Amniotic epithelial cell (primary cell): ENCODE measurements at regions not wholly inside any gene's neighbourhood (a gene's known extent, or its start where the extent isn't known, plus 50 kb on each side); places are given as distances from the start of the nearest gene placed in this dataset.

Source experiments
- DNase-seq: peaks from one replicate; pipeline ENCODE4 v3.0.0-alpha.2; 2010; ENCODE audit warnings: low read depth

DNA sequence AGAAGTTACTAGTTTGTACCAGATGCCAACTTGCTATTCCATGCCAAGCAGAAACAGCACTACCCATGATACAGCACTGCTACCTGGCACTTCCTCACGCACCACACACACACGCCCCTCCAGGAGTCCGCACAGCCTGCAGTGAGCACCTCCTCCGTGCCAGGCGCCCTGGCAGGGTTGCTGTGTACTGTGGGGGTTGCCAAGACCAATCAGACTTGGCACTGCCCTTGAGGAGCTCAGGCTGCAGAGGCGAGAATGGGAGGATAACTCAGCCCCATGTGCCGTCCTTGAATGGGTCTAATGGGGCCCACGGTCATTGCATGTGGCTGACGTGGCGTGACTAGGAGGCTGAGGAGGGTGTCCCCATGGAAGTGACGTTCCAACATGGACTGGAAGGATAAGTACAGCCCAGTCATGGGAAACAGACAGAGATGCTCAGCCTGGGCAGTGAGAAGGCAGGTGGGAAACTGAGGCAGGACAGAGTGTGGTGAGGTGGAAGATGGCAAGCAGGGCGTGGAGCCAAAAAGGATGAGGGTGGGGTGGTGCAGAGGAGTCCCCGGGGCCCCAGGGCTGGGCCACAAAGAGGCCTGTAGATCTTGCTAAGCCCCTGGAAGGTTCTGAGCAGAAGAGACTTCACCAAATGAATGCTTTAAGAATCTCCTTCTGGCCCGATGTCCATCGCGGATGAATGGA lies 65.3 kb upstream of the C14orf180 start:
- DNase-seq = no peak

DNA sequence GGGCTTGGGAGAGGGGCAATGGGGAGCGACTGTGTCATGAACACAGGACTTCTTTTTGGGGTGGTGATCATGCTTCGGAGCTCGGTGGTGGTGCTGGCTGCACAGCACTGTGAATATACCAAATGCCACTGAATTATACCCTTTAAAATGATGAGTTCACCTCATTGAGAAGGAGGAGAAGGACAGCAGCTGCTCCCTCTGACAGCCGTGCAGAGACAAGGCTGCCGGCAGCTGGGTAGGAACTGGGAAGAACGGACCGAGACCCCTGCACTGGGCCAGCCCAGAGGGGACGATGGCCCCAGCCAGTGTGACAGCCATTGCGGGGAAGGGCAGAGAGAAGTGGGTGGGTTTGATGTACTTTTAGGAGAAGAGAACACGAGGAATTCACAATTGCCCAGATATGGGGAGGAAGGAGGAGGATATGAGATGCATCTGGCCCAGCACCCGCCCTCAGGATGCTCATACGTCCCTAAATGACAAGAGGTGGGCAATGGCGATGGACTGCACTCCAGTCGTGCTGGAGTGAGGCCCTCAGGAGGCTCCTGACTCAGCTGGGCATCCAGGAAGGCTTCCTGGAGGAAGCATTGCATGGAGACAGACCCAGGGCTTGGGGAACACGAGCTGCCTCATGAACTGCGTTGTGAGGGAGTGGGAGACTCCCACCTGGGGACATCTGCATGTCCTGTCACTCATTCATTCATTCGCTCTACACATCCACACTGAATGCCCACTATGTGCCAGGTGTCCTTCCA lies 64.3 kb upstream of the C14orf180 start:
- no peak for DNase-seq

DNA sequence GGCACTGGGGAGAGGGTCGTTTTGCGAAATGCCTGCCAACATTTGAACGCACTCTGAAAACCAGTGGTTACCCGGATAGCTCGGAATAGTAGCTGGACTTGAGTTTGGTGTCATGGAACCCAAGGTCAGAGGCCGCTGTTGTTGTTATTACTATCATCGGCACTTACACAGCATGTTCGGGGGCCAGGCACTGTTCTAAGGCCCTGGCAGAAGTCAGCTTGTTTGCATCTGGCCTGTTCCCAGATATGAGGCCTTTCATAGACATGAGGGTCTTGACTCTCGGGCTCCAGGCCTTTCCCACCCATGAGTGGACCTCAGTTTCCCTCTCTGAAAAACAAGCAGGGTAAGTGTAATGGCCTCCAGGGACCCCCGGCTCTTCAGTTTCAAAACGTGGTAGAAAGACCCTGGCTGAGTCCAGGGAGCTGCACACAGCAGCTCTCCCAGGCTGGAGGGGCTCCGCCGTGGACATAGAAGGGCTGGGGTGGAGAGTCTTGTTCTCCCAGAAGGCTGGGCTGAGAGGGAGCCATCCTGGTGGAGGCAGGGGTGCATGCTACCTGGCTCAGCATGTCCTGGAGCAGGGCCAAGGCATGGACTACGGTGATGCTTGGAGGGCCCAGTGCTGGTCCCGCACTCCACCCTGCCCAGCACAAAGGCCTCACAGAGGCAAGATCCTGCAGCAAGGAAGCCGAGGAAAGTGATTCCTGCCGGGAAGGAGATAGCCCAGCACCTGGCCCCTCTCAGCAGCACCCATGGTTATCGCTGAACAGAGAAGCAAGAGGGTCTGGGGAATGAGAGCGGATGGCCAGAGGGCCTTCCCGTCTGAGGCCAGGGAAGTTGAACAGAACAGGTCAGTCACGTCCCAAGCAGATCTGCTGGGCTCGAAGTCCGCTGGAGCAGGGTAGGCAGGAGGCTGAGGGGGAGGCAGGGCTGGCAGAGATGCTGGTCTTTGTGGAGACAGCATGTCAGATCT lies 63.5 kb upstream of the C14orf180 start:
- DNase-seq = no peak

DNA sequence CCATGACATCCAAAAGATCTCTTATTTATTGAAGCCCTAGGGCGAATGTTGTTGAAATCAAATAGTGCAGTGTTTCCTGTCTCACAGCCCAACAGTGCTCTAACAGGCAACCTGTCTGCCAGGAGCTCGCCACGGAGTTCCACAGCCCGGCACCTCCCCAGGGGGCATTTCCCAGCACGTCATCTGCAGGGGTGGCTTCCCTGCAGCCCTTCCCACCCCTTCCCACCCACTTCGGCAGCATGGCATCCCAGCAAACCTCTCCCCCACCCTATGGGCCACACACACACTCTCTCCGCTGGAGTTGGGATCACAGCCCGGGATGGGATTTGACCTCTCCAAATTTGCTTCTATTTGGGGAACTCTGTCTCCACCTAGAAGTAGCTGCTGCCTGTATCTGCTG lies 62.7 kb upstream of the C14orf180 start:
- no peak for DNase-seq

- DNase-seq = no peak
Observed at GRCh38 chr14:104517426-104517825, 62.1 kb upstream of the C14orf180 start.

DNA sequence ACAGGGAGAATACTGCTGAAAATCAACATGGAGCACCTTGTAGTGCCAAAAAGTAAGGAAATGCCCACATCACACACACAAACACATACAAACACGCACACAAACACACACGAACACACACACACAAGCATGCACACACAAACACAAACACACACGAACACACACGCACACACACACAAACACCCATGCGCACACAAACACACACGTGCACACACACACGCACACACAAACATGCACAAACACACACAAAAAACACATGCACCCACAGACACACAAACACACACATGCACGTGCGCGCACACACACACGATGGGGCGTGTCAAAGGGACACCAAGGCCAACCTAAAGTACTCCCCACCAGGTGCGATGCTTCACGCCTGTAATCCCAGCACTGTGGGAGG lies 61.7 kb upstream of the C14orf180 start:
- no peak for DNase-seq

- DNase-seq = no peak
Observed at GRCh38 chr14:104518659-104519350, 60.8 kb upstream of the C14orf180 start.

DNA sequence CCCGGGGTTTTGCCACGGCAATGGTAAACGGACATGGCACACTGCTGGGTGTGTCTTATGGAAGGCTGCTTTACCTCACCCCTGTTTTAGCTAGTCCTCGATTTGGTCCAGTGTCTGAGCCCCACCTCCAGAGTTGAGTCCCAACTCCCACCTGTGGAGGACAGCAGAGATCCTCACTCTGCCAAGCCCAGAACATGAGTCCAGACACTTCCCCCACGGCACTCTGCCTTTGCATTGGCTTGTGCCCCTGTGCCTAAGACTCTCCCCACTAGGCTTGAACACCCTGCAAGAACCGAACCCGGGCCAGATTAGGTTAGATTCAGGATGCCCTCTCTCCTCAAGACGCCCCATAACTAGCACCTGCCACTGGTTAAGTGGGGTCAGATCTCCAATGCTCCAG lies 59.8 kb upstream of the C14orf180 start:
- DNase-seq = no peak

GRCh38 chr14:104520620-104521410 lies 58.7 kb upstream of the C14orf180 start:
- DNase-seq = no peak

- no peak for DNase-seq
Observed at GRCh38 chr14:104521816-104522745, 57.5 kb upstream of the C14orf180 start.

- DNase-seq = no peak
Observed at GRCh38 chr14:104522926-104523545, 56.5 kb upstream of the C14orf180 start.

GRCh38 chr14:104523546-104523935 lies 56.0 kb upstream of the C14orf180 start:
- no peak for DNase-seq

DNA sequence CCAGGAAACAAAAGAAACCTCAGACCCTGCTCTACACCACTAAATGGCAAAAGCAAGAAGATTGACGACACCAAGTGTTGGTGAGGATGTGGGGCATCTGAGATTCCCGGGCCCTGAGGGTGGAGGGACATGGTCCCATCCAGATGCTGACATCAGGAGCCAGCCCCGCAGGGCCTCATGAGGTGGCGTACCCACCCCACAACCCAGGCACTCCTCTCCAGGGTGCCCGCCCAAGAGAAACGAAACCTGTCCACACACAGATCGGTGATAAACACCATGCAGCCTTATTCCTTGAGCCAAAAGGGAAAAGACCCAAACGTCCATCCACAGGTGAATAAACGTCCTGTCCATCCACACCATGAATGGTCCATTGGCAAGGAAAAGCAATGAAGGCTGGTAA lies 54.8 kb upstream of the C14orf180 start:
- DNase-seq = no peak

DNA sequence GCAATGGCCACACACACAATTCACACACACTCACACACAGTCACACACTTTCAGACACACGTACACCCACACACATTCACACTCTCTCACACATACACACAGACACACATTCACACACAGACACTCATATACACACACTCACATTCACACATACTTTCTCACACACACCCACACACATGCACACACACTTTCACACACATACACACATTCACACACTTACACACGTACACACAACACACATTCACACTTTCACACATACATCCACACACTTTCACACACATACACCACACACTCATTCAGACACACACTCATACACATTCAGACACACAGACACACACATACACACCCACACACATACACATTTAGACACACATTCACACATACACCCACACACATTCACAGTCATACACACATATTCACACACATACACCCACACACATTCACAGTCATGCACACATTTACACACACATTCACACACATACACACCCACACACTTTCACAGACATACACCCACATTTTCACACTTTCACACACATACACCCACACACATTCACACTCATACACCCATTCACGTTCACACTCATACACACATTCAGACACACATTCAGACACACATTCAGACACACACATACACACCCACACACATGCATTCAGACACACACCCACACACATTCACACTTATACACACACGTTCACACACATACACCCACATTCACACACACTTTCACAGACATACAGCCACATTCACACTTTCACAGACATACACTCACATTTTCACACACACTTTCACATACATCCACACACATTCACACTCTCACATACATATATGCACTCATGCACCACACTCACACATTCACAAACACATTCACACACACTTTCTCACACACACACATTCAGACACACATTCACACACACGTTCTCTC lies 52.6 kb upstream of the C14orf180 start:
- no peak for DNase-seq

DNA sequence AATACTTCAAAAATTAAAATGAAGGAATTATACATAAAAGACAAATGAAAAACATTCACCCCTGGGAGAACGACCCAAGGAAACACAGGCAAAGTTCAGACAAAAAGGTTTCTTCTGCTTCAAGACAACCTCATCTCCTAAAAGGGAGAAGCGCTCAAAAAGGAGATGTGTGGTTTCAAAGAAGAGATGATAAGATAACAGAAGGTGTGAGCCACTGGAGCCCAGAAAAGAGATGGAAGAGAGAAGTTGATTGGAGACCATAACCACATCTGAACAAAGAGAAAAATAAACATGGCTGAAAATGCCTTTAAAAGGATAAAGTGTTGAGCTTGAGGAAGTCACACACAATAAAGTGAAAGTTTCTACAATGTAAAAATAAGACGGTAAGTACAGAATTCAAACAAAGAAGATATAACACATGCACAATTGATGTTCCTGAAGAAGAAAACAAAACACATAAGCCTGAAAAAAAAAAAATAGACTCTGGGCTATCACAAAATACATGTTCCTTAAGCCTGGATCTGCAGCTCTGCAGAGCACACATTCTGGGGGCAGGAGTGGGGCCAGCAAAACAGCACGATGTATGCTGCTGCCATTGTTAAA lies 51.6 kb upstream of the C14orf180 start:
- no peak for DNase-seq

DNA sequence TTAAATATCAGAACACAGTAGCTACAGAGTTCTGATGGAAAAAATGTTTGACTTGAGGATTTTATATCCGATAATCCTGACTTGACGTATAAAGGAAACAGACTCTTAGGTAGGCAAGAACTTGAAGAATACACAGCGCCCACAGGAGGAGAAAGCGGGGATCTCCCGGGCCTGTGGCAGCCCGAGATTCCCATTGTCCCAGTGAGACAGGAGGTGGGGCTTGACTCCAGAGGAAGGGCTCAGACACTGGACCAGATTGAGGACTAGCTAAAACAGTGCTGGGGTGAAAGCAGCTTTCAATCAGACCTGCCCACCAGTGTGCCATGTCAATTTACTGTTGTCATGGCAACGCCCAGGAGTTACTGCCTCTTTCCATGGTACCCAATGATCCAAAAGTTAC lies 51.1 kb upstream of the C14orf180 start:
- DNase-seq = no peak
